Activated naive CD4-positive, alpha-beta T cell treated with anti-CD3 and anti-CD28 coated beads for 36 hours (primary cell): ENCODE measurements at regions not wholly inside any gene's neighbourhood (a gene's known extent, or its start where the extent isn't known, plus 50 kb on each side); places are given as distances from the start of the nearest gene placed in this dataset.
A peak's percentile ranks its signal among the peaks of the same experiment; 100 is the strongest.
"Not testable (repeated sequence)": the region's sequence is repeated elsewhere in the genome, so short reads cannot be mapped to it uniquely, and the experiment has no call there.

Source experiments
- CTCF ChIA-PET: fragments of 350-600 bp; sonication (Branson Sonifier 250); formaldehyde crosslinking; loops from one replicate; lab custom pipeline; 2021; ENCODE audit warnings: antibody characterized with exemption; lab: Charles Lee
- DNase-seq: peaks from one replicate; pipeline ENCODE4 v3.0.0-alpha.2; 2020
- H3K27ac Mint-ChIP-seq: one replicate; pipeline ENCODE4 v1.8.0; 2021; ENCODE audit warnings: mild to moderate bottlenecking, mixed read lengths
- H3K27me3 Mint-ChIP-seq: one replicate; pipeline ENCODE4 v1.8.0; 2021; ENCODE audit warnings: low read depth, mixed read lengths
- H3K36me3 Mint-ChIP-seq: one replicate; pipeline ENCODE4 v1.8.0; 2021; ENCODE audit warnings: low read depth, mixed read lengths
- H3K4me1 Mint-ChIP-seq: one replicate; pipeline ENCODE4 v1.8.0; 2021; ENCODE audit warnings: low read depth, mixed read lengths
- H3K4me3 Mint-ChIP-seq: one replicate; pipeline ENCODE4 v1.8.0; 2021; ENCODE audit warnings: mild to moderate bottlenecking, moderate library complexity, mixed read lengths
- H3K9me3 Mint-ChIP-seq: one replicate; pipeline ENCODE4 v1.8.0; 2021; ENCODE audit warnings: mixed read lengths
- intact Hi-C: fragments of 100-400 bp; cut with micrococcal nuclease; formaldehyde crosslinking; loops from one replicate; pipeline ENCODE4 v1.15.1; 2023

DNA sequence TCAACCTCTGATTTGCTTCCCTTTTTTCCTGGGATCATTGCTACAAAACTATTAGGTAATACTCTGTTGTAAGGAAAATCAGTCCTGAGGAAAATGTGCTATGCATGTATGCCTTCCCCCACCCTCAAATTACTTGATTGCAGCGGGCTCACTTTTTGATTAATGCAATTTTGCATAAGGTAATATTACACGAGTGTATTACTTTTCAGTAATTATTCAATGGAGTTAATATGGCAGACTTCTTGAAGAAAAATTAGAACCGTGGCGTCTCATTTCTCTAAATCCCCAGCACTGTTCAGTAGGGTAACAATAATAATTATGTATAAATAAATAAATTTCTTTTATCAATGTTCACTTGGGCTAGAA is 527.6 kb upstream of the FANCL start:
- H3K4me1 Mint-ChIP-seq, result no peaks in the 10 kb centered on the region
- no peak overlapping the region for H3K4me3 Mint-ChIP-seq
- peaks cover 9% of the 10 kb centered on the region for H3K27me3 Mint-ChIP-seq
- no peaks in the 10 kb centered on the region for H3K36me3 Mint-ChIP-seq
- DNase-seq, result no peak
- no peaks in the 10 kb centered on the region for H3K9me3 Mint-ChIP-seq
- intact Hi-C loops, result loop anchor here (10.0 kb wide), 2 partner anchors 864 to 1786 kb away; partner anchors contain the start of gene BCL11A
- CTCF ChIA-PET, result no interaction called here
- H3K27ac Mint-ChIP-seq, result no peak overlapping the region

GRCh38 chr2:58767828-58768714 is 526.9 kb upstream of the FANCL start:
- H3K27ac Mint-ChIP-seq, result no peak overlapping the region
- H3K4me3 Mint-ChIP-seq, result no peak overlapping the region
- H3K27me3 Mint-ChIP-seq, result peaks cover 9% of the 10 kb centered on the region
- H3K4me1 Mint-ChIP-seq, result no peaks in the 10 kb centered on the region
- DNase-seq, result no peak
- H3K9me3 Mint-ChIP-seq, result no peaks in the 10 kb centered on the region
- CTCF ChIA-PET, result no interaction called here
- intact Hi-C loops, result loop anchor here (10.0 kb wide), 2 partner anchors 863 to 1787 kb away; partner anchors contain the start of gene BCL11A
- no peaks in the 10 kb centered on the region for H3K36me3 Mint-ChIP-seq

GRCh38 chr2:58764338-58765104 is 523.4 kb upstream of the FANCL start:
- Mint-ChIP-seq H3K9me3 (no peaks in the 10 kb centered on the region), H3K36me3 (no peaks in the 10 kb centered on the region), H3K4me1 (no peaks in the 10 kb centered on the region), H3K4me3 (no peak overlapping the region), H3K27me3 (peaks cover 5% of the 10 kb centered on the region), H3K27ac (no peak overlapping the region)
- intact Hi-C loops, result loop anchor here (5.0 to 10.0 kb wide), 4 partner anchors 418 to 1790 kb away; partner anchors contain the start of gene BCL11A
- CTCF ChIA-PET, result no interaction called here
- no peak for DNase-seq

GRCh38 chr2:58762176-58762781 is 521.2 kb upstream of the FANCL start:
- Mint-ChIP-seq H3K27ac (no peak overlapping the region), H3K4me1 (no peaks in the 10 kb centered on the region), H3K27me3 (no peaks in the 10 kb centered on the region), H3K36me3 (no peaks in the 10 kb centered on the region), H3K9me3 (no peaks in the 10 kb centered on the region), H3K4me3 (no peak overlapping the region)
- DNase-seq, result peak; percentile 43
- CTCF ChIA-PET, result interaction anchor here (0.7 to 1.2 kb wide), 2 partner anchors 127 to 174 kb away, joined by 3 to 4 read pairs; no protein-coding TSS in a partner anchor
- intact Hi-C loops, result loop anchor here (5.0 to 10.0 kb wide), 4 partner anchors 420 to 1793 kb away; partner anchors contain the start of gene BCL11A

GRCh38 chr2:58757971-58758370 is 516.8 kb upstream of the FANCL start:
- H3K4me1 Mint-ChIP-seq, result no peaks in the 10 kb centered on the region
- H3K9me3 Mint-ChIP-seq, result no peaks in the 10 kb centered on the region
- H3K27ac Mint-ChIP-seq, result no peak overlapping the region
- CTCF ChIA-PET, result no interaction called here
- intact Hi-C loops, result no loop called here
- H3K36me3 Mint-ChIP-seq, result no peaks in the 10 kb centered on the region
- no peak overlapping the region for H3K4me3 Mint-ChIP-seq
- H3K27me3 Mint-ChIP-seq, result peaks cover 2% of the 10 kb centered on the region
- DNase-seq, result no peak

DNA sequence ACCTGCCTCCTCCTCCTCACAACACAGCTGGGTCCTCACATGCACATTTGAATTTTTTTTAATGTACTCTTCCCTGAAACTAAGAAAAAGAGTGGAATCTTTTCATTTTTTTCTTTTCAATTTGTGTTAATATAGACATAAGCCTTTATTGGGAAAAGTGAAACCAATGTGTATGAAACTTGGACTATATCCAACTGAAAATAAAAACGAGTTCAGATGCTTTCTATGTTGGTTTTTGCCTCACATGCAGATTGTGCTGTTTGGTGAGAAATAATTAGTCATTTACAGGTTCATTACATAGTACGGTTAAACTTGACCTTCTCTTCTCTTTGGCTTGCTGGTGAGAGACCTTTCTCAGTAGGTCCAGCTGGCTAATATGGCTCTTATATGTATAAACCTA is 515.2 kb upstream of the FANCL start:
- intact Hi-C loops, result no loop called here
- H3K27ac Mint-ChIP-seq, result no peak overlapping the region
- no peaks in the 10 kb centered on the region for H3K36me3 Mint-ChIP-seq
- H3K4me3 Mint-ChIP-seq, result no peak overlapping the region
- DNase-seq, result no peak
- H3K4me1 Mint-ChIP-seq, result no peaks in the 10 kb centered on the region
- peaks cover 2% of the 10 kb centered on the region for H3K9me3 Mint-ChIP-seq
- H3K27me3 Mint-ChIP-seq, result peaks cover 2% of the 10 kb centered on the region
- CTCF ChIA-PET, result no interaction called here

DNA sequence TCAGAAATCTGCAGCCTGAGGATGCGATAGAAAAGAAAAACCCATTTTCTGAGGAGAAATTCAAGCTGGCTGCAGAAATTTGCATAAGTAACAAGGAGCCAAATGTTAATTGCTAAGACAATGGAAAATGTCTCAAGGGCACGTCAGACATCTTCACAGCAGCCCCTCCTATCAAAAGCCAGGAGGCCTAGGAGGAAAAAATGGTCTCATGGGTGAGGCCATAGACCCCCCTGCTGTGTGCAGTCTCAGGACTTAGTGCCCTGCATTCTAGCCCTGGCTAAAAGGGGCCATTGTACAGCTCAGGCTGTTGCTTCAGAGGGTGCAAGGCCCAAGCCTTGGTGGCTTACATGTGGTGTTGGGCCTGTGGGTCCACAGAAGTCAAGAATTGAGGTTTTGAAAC is 511.4 kb upstream of the FANCL start:
- H3K4me3 Mint-ChIP-seq, H3K27me3 Mint-ChIP-seq, H3K36me3 Mint-ChIP-seq, H3K9me3 Mint-ChIP-seq, DNase-seq, H3K27ac Mint-ChIP-seq, H3K4me1 Mint-ChIP-seq, intact Hi-C loops: not testable (repeated sequence)
- CTCF ChIA-PET, result interaction anchor here (0.6 kb wide), 1 partner anchor 14 kb away, joined by 3 read pairs; no protein-coding TSS in a partner anchor

GRCh38 chr2:58751676-58752075 is 510.6 kb upstream of the FANCL start:
- DNase-seq, H3K27ac Mint-ChIP-seq, H3K4me1 Mint-ChIP-seq, H3K27me3 Mint-ChIP-seq, CTCF ChIA-PET, H3K36me3 Mint-ChIP-seq, H3K4me3 Mint-ChIP-seq, intact Hi-C loops, H3K9me3 Mint-ChIP-seq: not testable (repeated sequence)

GRCh38 chr2:58749041-58749440 is 507.9 kb upstream of the FANCL start:
- H3K27ac Mint-ChIP-seq, result no peak overlapping the region
- H3K4me3 Mint-ChIP-seq, result no peak overlapping the region
- peaks cover 4% of the 10 kb centered on the region for H3K9me3 Mint-ChIP-seq
- no peak for DNase-seq
- no peaks in the 10 kb centered on the region for H3K4me1 Mint-ChIP-seq
- CTCF ChIA-PET, result interaction anchor here (0.7 kb wide), 1 partner anchor 664 kb away, joined by 3 read pairs; no protein-coding TSS in a partner anchor
- H3K36me3 Mint-ChIP-seq, result no peaks in the 10 kb centered on the region
- intact Hi-C loops, result no loop called here
- peaks cover 2% of the 10 kb centered on the region for H3K27me3 Mint-ChIP-seq

DNA sequence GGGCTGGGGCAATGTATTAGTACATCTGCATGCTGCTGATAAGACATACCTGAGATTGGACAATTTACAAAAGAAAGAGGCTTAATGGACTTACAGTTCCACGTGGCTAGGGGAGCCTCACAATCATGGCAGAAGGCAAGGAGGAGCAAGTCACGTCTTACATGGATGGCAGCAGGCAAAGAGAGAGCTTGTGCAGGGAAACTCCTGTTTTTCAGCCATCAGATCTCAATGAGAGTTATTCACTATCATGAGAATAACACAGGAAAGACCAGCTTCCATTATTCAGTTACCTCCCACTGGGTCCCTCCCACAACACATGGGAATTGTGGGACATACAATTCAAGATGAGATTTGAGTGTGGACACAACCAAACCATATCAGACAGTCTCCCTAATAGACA is 504.2 kb upstream of the FANCL start:
- CTCF ChIA-PET, intact Hi-C loops, H3K36me3 Mint-ChIP-seq: not testable (repeated sequence)

DNA sequence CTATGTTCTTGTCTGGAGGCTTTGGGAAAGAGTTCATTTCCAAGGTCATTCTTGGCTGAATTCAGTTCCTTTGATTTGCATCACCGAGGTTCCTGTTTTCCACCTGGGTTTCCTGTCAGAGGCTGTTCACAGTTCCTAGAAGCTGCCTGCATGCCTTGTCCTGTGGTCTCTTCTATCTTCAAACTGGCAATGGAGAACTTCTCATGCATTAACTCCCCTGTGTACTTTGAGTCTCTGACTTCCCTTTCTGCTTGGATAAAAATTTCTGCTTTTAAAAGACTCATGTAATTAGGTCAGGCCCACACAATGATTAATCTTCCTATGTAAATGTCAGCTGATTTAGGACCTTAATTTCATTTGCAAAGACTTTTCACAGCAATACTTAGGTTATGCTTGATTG is 499.3 kb upstream of the FANCL start:
- intact Hi-C loops, result no loop called here
- CTCF ChIA-PET, result no interaction called here
- Mint-ChIP-seq H3K9me3 (peaks cover 3% of the 10 kb centered on the region), H3K36me3 (no peaks in the 10 kb centered on the region), H3K27ac (no peak overlapping the region), H3K4me1 (no peaks in the 10 kb centered on the region), H3K27me3 (peaks cover 2% of the 10 kb centered on the region), H3K4me3 (no peak overlapping the region)
- no peak for DNase-seq

More for the DNA sequence above, 504.2 kb upstream of the FANCL start:
- H3K4me1 Mint-ChIP-seq, DNase-seq, H3K4me3 Mint-ChIP-seq, H3K27ac Mint-ChIP-seq, H3K9me3 Mint-ChIP-seq, H3K27me3 Mint-ChIP-seq: not testable (repeated sequence)

- H3K27me3 Mint-ChIP-seq, result peaks cover 2% of the 10 kb centered on the region
- H3K27ac Mint-ChIP-seq, result no peak overlapping the region
- intact Hi-C loops, result no loop called here
- no peaks in the 10 kb centered on the region for H3K9me3 Mint-ChIP-seq
- CTCF ChIA-PET, result interaction anchor here (0.6 kb wide), 2 partner anchors 260 to 337 kb away, joined by 3 to 4 read pairs; no protein-coding TSS in a partner anchor
- H3K4me3 Mint-ChIP-seq, result no peak overlapping the region
- no peak for DNase-seq
- H3K4me1 Mint-ChIP-seq, result no peaks in the 10 kb centered on the region
- H3K36me3 Mint-ChIP-seq, result no peaks in the 10 kb centered on the region
These were observed 497.9 kb upstream of the FANCL start for GRCh38 chr2:58739033-58739432.
